Loucy (cell line): ENCODE measurements at regions not wholly inside any gene's neighbourhood (a gene's known extent, or its start where the extent isn't known, plus 50 kb on each side); places are given as distances from the start of the nearest gene placed in this dataset.

ENCODE experiments used
- H2AFZ ChIP-seq: fragments of 200-600 bp; sonication (generic); 2 replicates; pipeline ENCODE4 v1.6.0; 2016; ENCODE audit warnings: antibody characterized with exemption, mild to moderate bottlenecking, low read length, moderate library complexity
- H3F3A ChIP-seq: fragments of 200-600 bp; 2 replicates; pipeline ENCODE4 v1.6.0; 2016; ENCODE audit warnings: antibody characterized with exemption, low read depth, mild to moderate bottlenecking
- H3K27me3 ChIP-seq: fragments of 200-600 bp; sonication (generic); 2 replicates; pipeline ENCODE4 v1.6.1; 2014; ENCODE audit warnings: low read length, mild to moderate bottlenecking; ENCODE audit not compliant: insufficient read depth, poor library complexity, severe bottlenecking
- H3K36me3 ChIP-seq: fragments of 200-600 bp; sonication (generic); 2 replicates; pipeline ENCODE4 v1.6.1; 2016; ENCODE audit warnings: low read length; ENCODE audit not compliant: insufficient read depth
- H3K4me1 ChIP-seq: fragments of 200-600 bp; sonication (generic); 2 replicates; pipeline ENCODE4 v1.5.1; 2014; ENCODE audit warnings: low read length, mild to moderate bottlenecking; ENCODE audit not compliant: insufficient read depth, poor library complexity, severe bottlenecking
- H3K4me2 ChIP-seq: fragments of 200-600 bp; sonication (generic); 2 replicates; pipeline ENCODE4 v1.6.0; 2014; ENCODE audit warnings: antibody characterized with exemption, low read length, low read depth, mild to moderate bottlenecking; ENCODE audit not compliant: poor library complexity, severe bottlenecking
- H3K4me3 ChIP-seq: fragments of 200-600 bp; sonication (generic); 2 replicates; pipeline ENCODE4 v1.5.1; 2014; ENCODE audit warnings: low read length, mild to moderate bottlenecking, mixed read lengths; ENCODE audit not compliant: poor library complexity, severe bottlenecking
- H3K79me2 ChIP-seq: fragments of 200-600 bp; sonication (generic); 2 replicates; pipeline ENCODE4 v1.6.1; 2014; ENCODE audit warnings: low read length; ENCODE audit not compliant: insufficient read depth
- H3K9ac ChIP-seq: fragments of 200-600 bp; sonication (generic); 2 replicates; pipeline ENCODE4 v1.6.0; 2014; ENCODE audit warnings: mild to moderate bottlenecking, low read depth, low read length, moderate library complexity; ENCODE audit not compliant: poor library complexity, severe bottlenecking
- H3K9me2 ChIP-seq: fragments of 200-600 bp; sonication (generic); replicated peaks from 2 replicates; pipeline ENCODE4 v1.6.1; 2016; ENCODE audit warnings: low read depth, low read length, mixed read lengths
- H3K9me3 ChIP-seq: fragments of 200-600 bp; sonication (generic); 2 replicates; pipeline ENCODE4 v1.6.1; 2014; ENCODE audit warnings: mild to moderate bottlenecking, antibody characterized with exemption, low read length, low read depth; ENCODE audit not compliant: insufficient read depth
- H4K20me1 ChIP-seq: fragments of 200-600 bp; sonication (generic); 2 replicates; pipeline ENCODE4 v1.6.0; 2014; ENCODE audit warnings: antibody characterized with exemption, low read length, mild to moderate bottlenecking; ENCODE audit not compliant: insufficient read depth, poor library complexity, severe bottlenecking
- CTCF ChIP-seq: fragments of 200-600 bp; sonication (generic); conservative IDR thresholded peaks from 2 replicates; pipeline ENCODE4 v1.5.1; 2014; ENCODE audit warnings: mild to moderate bottlenecking, antibody characterized with exemption, low read length
- EZH2phosphoT487 ChIP-seq: fragments of 200-600 bp; IDR thresholded peaks from 2 replicates; pipeline ENCODE4 v1.6.1; 2018; ENCODE audit warnings: antibody characterized with exemption, mild to moderate bottlenecking, moderate library complexity, borderline replicate concordance

GRCh38 chr6:27091661-27092315, 155.7 kb upstream of the PRSS16 start:
- Histone ChIP-seq H3K4me2 (peak overlapping the region; percentile 73), H3K9ac (peak overlapping the region; percentile 57), H3K4me1 (peaks cover 10% of the 10 kb centered on the region), H3F3A (no peaks in the 10 kb centered on the region), H3K4me3 (peak overlapping the region; percentile 77), H4K20me1 (no peaks in the 10 kb centered on the region), H3K9me3 (no peaks in the 10 kb centered on the region), H3K9me2 (no peaks in the 10 kb centered on the region), H3K27me3 (peaks cover 4% of the 10 kb centered on the region), H2AFZ (peak overlapping the region; percentile 76), H3K79me2 (no peaks in the 10 kb centered on the region), H3K36me3 (no peaks in the 10 kb centered on the region)
- TF ChIP-seq EZH2phosphoT487 (no peak), CTCF (no peak)

GRCh38 chr6:27092316-27092692, 155.2 kb upstream of the PRSS16 start:
- peak overlapping the region; percentile 77 for H3K4me3 ChIP-seq

GRCh38 chr6:27095914-27096313, 151.6 kb upstream of the PRSS16 start:
- peaks cover 10% of the 10 kb centered on the region for H3K4me1 ChIP-seq
- TF ChIP-seq CTCF (no peak), EZH2phosphoT487 (no peak)
- no peaks in the 10 kb centered on the region for H3K79me2 ChIP-seq
- no peak overlapping the region for H2AFZ ChIP-seq
- no peak overlapping the region for H3K4me2 ChIP-seq
- no peak overlapping the region for H3K9ac ChIP-seq
- H3F3A ChIP-seq, result no peaks in the 10 kb centered on the region
- H3K9me3 ChIP-seq, result no peaks in the 10 kb centered on the region
- H3K27me3 ChIP-seq, result peaks cover 4% of the 10 kb centered on the region
- H3K9me2 ChIP-seq, result no peaks in the 10 kb centered on the region
- no peaks in the 10 kb centered on the region for H3K36me3 ChIP-seq
- no peaks in the 10 kb centered on the region for H4K20me1 ChIP-seq
- H3K4me3 ChIP-seq, result no peak overlapping the region

More at GRCh38 chr6:27092316-27092692, 155.2 kb upstream of the PRSS16 start:
- Histone ChIP-seq H3K9me2 (no peaks in the 10 kb centered on the region), H3K79me2 (no peaks in the 10 kb centered on the region), H4K20me1 (no peaks in the 10 kb centered on the region), H2AFZ (peak overlapping the region; percentile 76), H3K9me3 (no peaks in the 10 kb centered on the region), H3K36me3 (no peaks in the 10 kb centered on the region), H3F3A (no peaks in the 10 kb centered on the region), H3K9ac (peak overlapping the region; percentile 57), H3K4me1 (peaks cover 10% of the 10 kb centered on the region), H3K27me3 (peaks cover 4% of the 10 kb centered on the region), H3K4me2 (peak overlapping the region; percentile 73)
- TF ChIP-seq CTCF, result no peak
